ENCODE measurements at regions not wholly inside any gene's neighbourhood (a gene's known extent, or its start where the extent isn't known, plus 50 kb on each side); places are given as distances from the start of the nearest gene placed in this dataset.

- TF ChIP-seq SPI1 (IDR thresholded peaks at IDR 0.05; ENCODE audit: low read depth, low read length) (no peak), POLR2AphosphoS5 (IDR thresholded peaks at IDR 0.05; ENCODE audit: low read depth, low read length) (no peak), PAX5 (IDR thresholded peaks at IDR 0.05; ENCODE audit: insufficient read depth, low read length, severe bottlenecking) (no peak)
Measured at GRCh38 chr4:84325625-84326024, 173.5 kb downstream of the NKX6-1 start.
